ENCODE measurements at regions not wholly inside any gene's neighbourhood (a gene's known extent, or its start where the extent isn't known, plus 50 kb on each side); places are given as distances from the start of the nearest gene placed in this dataset.

DNA sequence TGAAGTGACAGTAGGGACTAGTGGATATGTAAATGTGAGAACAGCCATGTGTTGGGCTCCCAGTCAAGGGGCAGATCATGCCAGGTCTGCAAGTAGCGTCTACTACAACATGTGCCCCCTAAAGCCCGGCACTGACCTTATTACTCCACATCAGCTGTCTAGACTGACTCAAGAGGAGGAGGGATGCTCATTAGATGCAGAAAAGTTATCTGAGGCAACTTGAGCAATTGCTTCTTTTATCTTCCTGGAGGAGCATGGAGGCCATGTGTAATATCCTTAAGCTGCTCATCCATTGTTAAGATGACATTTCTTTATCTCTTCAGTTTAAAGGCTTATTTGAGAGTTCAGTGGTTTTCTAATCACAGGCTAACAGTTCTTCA lies 404.7 kb upstream of the FLRT2 start:
- TF ChIP-seq, protein P1, sequence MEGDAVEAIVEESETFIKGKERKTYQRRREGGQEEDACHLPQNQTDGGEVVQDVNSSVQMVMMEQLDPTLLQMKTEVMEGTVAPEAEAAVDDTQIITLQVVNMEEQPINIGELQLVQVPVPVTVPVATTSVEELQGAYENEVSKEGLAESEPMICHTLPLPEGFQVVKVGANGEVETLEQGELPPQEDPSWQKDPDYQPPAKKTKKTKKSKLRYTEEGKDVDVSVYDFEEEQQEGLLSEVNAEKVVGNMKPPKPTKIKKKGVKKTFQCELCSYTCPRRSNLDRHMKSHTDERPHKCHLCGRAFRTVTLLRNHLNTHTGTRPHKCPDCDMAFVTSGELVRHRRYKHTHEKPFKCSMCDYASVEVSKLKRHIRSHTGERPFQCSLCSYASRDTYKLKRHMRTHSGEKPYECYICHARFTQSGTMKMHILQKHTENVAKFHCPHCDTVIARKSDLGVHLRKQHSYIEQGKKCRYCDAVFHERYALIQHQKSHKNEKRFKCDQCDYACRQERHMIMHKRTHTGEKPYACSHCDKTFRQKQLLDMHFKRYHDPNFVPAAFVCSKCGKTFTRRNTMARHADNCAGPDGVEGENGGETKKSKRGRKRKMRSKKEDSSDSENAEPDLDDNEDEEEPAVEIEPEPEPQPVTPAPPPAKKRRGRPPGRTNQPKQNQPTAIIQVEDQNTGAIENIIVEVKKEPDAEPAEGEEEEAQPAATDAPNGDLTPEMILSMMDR (IDR thresholded peaks at IDR 0.05) = no peak
- TF ChIP-seq POLR2A (IDR thresholded peaks at IDR 0.05) (no peak), EP300 (IDR thresholded peaks at IDR 0.05) (no peak)

All from ovary (tissue), 3 donors.